ENCODE measurements at regions not wholly inside any gene's neighbourhood (a gene's known extent, or its start where the extent isn't known, plus 50 kb on each side); places are given as distances from the start of the nearest gene placed in this dataset.

DNA sequence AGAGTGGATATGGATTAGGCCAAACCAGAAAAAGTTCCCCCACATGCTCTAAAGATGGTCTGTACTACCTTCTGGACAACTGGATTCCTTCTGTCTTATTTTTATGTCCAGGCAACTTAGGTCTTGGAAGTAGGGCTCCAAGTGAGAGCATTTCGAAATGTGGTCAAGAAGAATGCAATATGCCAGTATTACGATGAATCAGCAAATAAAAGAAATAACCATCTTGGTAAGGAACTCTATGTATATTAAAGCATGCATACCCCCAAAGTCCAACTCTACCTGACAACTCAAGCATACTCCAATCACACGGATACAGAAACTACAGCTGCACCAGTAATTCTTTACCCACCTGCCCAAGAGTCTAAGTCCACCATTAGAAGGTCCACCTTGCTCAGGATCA, 234.5 kb downstream of the HNRNPD start:
- TF ChIP-seq, protein P1, sequence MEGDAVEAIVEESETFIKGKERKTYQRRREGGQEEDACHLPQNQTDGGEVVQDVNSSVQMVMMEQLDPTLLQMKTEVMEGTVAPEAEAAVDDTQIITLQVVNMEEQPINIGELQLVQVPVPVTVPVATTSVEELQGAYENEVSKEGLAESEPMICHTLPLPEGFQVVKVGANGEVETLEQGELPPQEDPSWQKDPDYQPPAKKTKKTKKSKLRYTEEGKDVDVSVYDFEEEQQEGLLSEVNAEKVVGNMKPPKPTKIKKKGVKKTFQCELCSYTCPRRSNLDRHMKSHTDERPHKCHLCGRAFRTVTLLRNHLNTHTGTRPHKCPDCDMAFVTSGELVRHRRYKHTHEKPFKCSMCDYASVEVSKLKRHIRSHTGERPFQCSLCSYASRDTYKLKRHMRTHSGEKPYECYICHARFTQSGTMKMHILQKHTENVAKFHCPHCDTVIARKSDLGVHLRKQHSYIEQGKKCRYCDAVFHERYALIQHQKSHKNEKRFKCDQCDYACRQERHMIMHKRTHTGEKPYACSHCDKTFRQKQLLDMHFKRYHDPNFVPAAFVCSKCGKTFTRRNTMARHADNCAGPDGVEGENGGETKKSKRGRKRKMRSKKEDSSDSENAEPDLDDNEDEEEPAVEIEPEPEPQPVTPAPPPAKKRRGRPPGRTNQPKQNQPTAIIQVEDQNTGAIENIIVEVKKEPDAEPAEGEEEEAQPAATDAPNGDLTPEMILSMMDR (IDR thresholded peaks at IDR 0.05; ENCODE audit: borderline replicate concordance, insufficient read depth, low read depth, low read length): no peak

DNA sequence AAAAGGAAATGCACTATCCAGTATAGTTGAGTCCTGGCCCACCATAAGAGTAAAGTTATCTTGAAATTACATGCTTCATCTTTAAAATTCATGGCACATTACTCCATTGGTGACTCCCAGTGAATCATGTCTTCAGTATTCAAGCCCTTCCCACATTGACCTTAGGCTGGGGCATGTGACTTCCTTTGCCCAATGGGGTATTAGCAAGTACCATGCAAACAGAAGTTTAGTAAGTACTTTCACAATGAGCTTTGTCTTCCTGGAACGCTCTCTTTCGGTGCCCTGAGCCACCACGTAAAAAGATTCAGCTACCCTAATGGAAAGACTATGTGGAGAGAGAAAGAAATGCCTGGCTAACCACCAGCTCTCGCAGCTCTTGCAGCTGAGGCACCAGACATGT, 235.4 kb downstream of the HNRNPD start:
- TF ChIP-seq, protein P1 (IDR thresholded peaks at IDR 0.05; ENCODE audit: borderline replicate concordance, insufficient read depth, low read depth, low read length): no peak
- no peak overlapping the region for H3K4me3 ChIP-seq (ENCODE audit: low read depth, low read length)

More for the DNA sequence above, 234.5 kb downstream of the HNRNPD start:
- H3K4me3 ChIP-seq (ENCODE audit: low read depth, low read length): no peak overlapping the region

- TF ChIP-seq, protein P1 (IDR thresholded peaks at IDR 0.05; ENCODE audit: borderline replicate concordance, insufficient read depth, low read depth, low read length): no peak
- H3K4me3 ChIP-seq (ENCODE audit: low read depth, low read length): no peak overlapping the region
Measured at GRCh38 chr4:82136161-82136801, 237.5 kb downstream of the HNRNPD start.

DNA sequence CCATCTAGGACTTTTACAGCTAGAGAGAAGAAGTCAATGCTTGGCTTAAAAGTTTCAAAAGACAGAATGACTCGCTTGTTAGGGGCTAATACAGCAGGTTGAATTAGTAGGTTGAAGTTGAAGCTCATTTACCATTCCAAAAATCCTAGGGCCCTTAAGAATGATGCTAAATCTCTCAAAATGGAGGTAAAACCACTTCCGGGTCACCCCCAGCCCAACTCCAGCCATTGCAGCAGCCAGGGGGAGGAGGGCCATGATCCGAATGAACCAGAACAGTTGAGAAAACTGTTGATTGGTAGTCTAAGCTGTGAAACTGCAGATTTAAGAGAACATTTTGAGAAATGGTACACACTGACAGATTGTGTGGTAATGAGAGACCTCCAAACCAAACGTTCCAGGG, 245.4 kb downstream of the HNRNPD start:
- no peak overlapping the region for H3K4me3 ChIP-seq (ENCODE audit: low read depth, low read length)
- TF ChIP-seq, protein P1 (IDR thresholded peaks at IDR 0.05; ENCODE audit: borderline replicate concordance, insufficient read depth, low read depth, low read length): no peak

- no peak overlapping the region for H3K4me3 ChIP-seq (ENCODE audit: low read depth, low read length)
- TF ChIP-seq, protein P1 (IDR thresholded peaks at IDR 0.05; ENCODE audit: borderline replicate concordance, insufficient read depth, low read depth, low read length): no peak
Measured at GRCh38 chr4:82126512-82127040, 247.2 kb downstream of the HNRNPD start.

DNA sequence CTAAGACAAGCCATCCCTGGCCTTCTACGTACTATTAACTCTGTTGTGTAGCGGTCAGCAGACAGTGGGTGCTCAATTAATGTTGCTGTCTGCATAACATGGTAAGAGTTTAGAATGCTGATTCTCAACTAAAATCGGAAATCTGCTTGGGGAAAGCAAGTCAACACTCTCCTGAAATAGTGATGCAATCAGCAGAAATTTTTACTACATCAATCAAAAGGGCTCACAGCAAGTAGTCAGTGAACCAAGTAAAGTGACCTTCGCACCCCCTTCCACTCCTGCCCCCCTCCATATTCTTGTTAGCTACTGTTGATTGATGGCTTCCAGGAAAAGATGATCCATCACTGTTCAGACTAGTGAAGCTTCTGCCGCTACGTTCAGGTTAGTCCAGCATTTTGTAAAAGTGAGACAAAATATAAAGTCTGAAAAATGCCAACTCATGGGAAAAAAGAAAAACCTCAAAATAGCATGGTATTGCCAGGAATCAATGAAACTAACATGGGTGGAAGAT, 247.9 kb downstream of the HNRNPD start:
- no peak overlapping the region for H3K4me3 ChIP-seq (ENCODE audit: low read depth, low read length)
- TF ChIP-seq, protein P1 (IDR thresholded peaks at IDR 0.05; ENCODE audit: borderline replicate concordance, insufficient read depth, low read depth, low read length): no peak
